SK-N-SH (cell line): ENCODE measurements at regions not wholly inside any gene's neighbourhood (a gene's known extent, or its start where the extent isn't known, plus 50 kb on each side); places are given as distances from the start of the nearest gene placed in this dataset.

Experiments used
- CTCF ChIA-PET: fragments of 300-600, 350-600 bp; formaldehyde crosslinking; extraction: SDS; loops from one replicate; lab custom pipeline; 2021; lab: Yijun Ruan, JAX
- POLR2A ChIA-PET: fragments of 350-600 bp; sonication (Branson Sonifier 250); formaldehyde crosslinking; extraction: SDS; loops from one replicate; lab custom pipeline; 2020; ENCODE audit warnings: antibody characterized with exemption, inconsistent platforms; lab: Yijun Ruan, JAX
- DNase-seq: peaks from one replicate; pipeline ENCODE4 v3.0.0; 2012
- H2AFZ ChIP-seq: fragments of 200-600 bp; sonication (generic); 2 replicates; pipeline ENCODE4 v1.8.1; 2016; ENCODE audit warnings: antibody characterized with exemption, mild to moderate bottlenecking, low read depth
- H3F3A ChIP-seq: fragments of 200-600 bp; sonication (generic); replicated peaks from 2 replicates; pipeline ENCODE3; 2016; ENCODE audit warnings: antibody characterized with exemption, mild to moderate bottlenecking; ENCODE audit not compliant: insufficient read depth
- H3K27ac ChIP-seq, 2 experiments: fragments of 200-500 bp in 1 of 2; fragments of 200-600 bp in 1 of 2; sonication (Bioruptor generic) in 1 of 2; sonication (generic), shearing (Covaris generic) in 1 of 2; 2 replicates each; pipeline versions ENCODE4 v1.5.1 to v1.6.1; 2014 to 2016; ENCODE audit warnings: low read depth in 2 of 2, inconsistent platforms in 1 of 2, low read length in 1 of 2, mild to moderate bottlenecking in 1 of 2, mixed read lengths in 1 of 2
- H3K27me3 ChIP-seq: fragments of 200-600 bp; sonication (generic), shearing (Covaris generic); 2 replicates; pipeline ENCODE4 v1.6.1; 2016; ENCODE audit warnings: mixed run types; ENCODE audit not compliant: insufficient read depth
- H3K36me3 ChIP-seq, 2 experiments: fragments of 200-500 bp in 1 of 2; fragments of 200-600 bp in 1 of 2; sonication (Bioruptor generic) in 1 of 2; sonication (generic) in 1 of 2; replicated peaks in 1 of 2; 2 replicates each; pipeline versions ENCODE3 to v1.5.1; 2014 to 2016; ENCODE audit warnings: low read length in 1 of 2, mild to moderate bottlenecking in 1 of 2; ENCODE audit not compliant: insufficient read depth in 2 of 2, control insufficient read depth in 1 of 2
- H3K4me1 ChIP-seq, 2 experiments: fragments of 200-500 bp in 1 of 2; fragments of 200-600 bp in 1 of 2; sonication (Bioruptor generic) in 1 of 2; sonication (generic), shearing (Covaris generic) in 1 of 2; 2 replicates each; pipeline versions ENCODE4 v1.5.1 to v1.6.1; 2014 to 2016; ENCODE audit warnings: low read depth in 1 of 2, low read length in 1 of 2, mixed run types in 1 of 2; ENCODE audit not compliant: insufficient read depth in 2 of 2, control insufficient read depth in 1 of 2
- H3K4me2 ChIP-seq: fragments of 200-600 bp; sonication (generic), shearing (Covaris generic); 2 replicates; pipeline ENCODE4 v1.6.1; 2017; ENCODE audit warnings: mixed run types
- H3K4me3 ChIP-seq, 2 experiments: fragments of 200-500 bp in 1 of 2; fragments of 200-600 bp in 1 of 2; sonication (Bioruptor generic) in 1 of 2; sonication (generic), shearing (Covaris generic) in 1 of 2; 2 replicates each; pipeline versions ENCODE4 v1.5.1 to v1.8.1; 2014 to 2016; ENCODE audit warnings: low read depth in 2 of 2, inconsistent platforms in 1 of 2, low read length in 1 of 2, mild to moderate bottlenecking in 1 of 2, mixed read lengths in 1 of 2, moderate library complexity in 1 of 2
- H3K79me2 ChIP-seq: fragments of 200-600 bp; sonication (generic); 2 replicates; pipeline ENCODE4 v1.8.1; 2017; ENCODE audit warnings: mild to moderate bottlenecking; ENCODE audit not compliant: insufficient read depth
- H3K9ac ChIP-seq: fragments of 200-600 bp; sonication (generic); 2 replicates; pipeline ENCODE4 v1.6.1; 2017; ENCODE audit warnings: mixed run types
- H3K9me2 ChIP-seq: fragments of 200-600 bp; sonication (generic); 2 replicates; pipeline ENCODE4 v1.6.1; 2017; ENCODE audit warnings: mixed run types
- H3K9me3 ChIP-seq: fragments of 200-600 bp; sonication (generic); 2 replicates; pipeline ENCODE4 v1.6.1; 2017; ENCODE audit warnings: mixed run types, mild to moderate bottlenecking, moderate library complexity
- H4K20me1 ChIP-seq: fragments of 200-600 bp; sonication (generic); 2 replicates; pipeline ENCODE4 v1.6.1; 2017; ENCODE audit warnings: mild to moderate bottlenecking, mixed run types; ENCODE audit not compliant: insufficient read depth
- CTCF ChIP-seq: fragments of 200-600 bp; sonication (generic); IDR thresholded peaks from 2 replicates; pipeline ENCODE4 v1.6.1; 2017; ENCODE audit warnings: antibody characterized with exemption, mild to moderate bottlenecking, moderate library complexity
- FOSL2 ChIP-seq: IDR thresholded peaks from 2 replicates; pipeline ENCODE4 v1.4.0; 2012; ENCODE audit warnings: low read depth, mild to moderate bottlenecking, moderate library complexity, borderline replicate concordance
- FOXM1 ChIP-seq: IDR thresholded peaks from 2 replicates; pipeline ENCODE4 v1.4.0; 2012; ENCODE audit warnings: low read depth, mild to moderate bottlenecking
- MAX ChIP-seq: IDR thresholded peaks from 2 replicates; pipeline ENCODE4 v1.4.0; 2012; ENCODE audit warnings: low read depth
- MEF2A ChIP-seq: IDR thresholded peaks from 2 replicates; pipeline ENCODE4 v1.4.0; 2012; ENCODE audit warnings: low read depth, borderline replicate concordance
- MXI1 ChIP-seq: IDR thresholded peaks from 2 replicates; pipeline ENCODE4 v1.6.1; 2012; ENCODE audit warnings: mild to moderate bottlenecking, low read depth, low read length, improper control_type of control experiment
- PBX3 ChIP-seq: IDR thresholded peaks from 2 replicates; pipeline ENCODE4; 2012
- POLR2AphosphoS5 ChIP-seq: IDR thresholded peaks from 2 replicates; pipeline ENCODE4 v1.6.1; 2012; ENCODE audit warnings: low read depth, low read length
- RCOR1 ChIP-seq: fragments of 150-350 bp; IDR thresholded peaks from 2 replicates; pipeline ENCODE4 v1.6.1; 2017; ENCODE audit warnings: antibody characterized with exemption, low read length
- REST ChIP-seq: IDR thresholded peaks from 2 replicates; pipeline ENCODE4 v1.6.1; 2012; ENCODE audit warnings: mild to moderate bottlenecking, low read depth, low read length, moderate library complexity
- RFX5 ChIP-seq: IDR thresholded peaks from 2 replicates; pipeline ENCODE4 v1.6.1; 2012; ENCODE audit warnings: mild to moderate bottlenecking, improper control_type of control experiment, low read length
- RXRA ChIP-seq: IDR thresholded peaks from 2 replicates; pipeline ENCODE4 v1.4.0; 2012; ENCODE audit warnings: low read depth, mild to moderate bottlenecking, borderline replicate concordance
- SIN3A ChIP-seq: IDR thresholded peaks from 2 replicates; pipeline ENCODE4 v1.6.1; 2012; ENCODE audit warnings: low read depth, mild to moderate bottlenecking, low read length, moderate library complexity, borderline replicate concordance
- TAF1 ChIP-seq: IDR thresholded peaks from 2 replicates; pipeline ENCODE4 v1.6.1; 2012; ENCODE audit warnings: low read depth, mild to moderate bottlenecking, low read length, moderate library complexity, borderline replicate concordance
- TCF12 ChIP-seq: IDR thresholded peaks from 2 replicates; pipeline ENCODE4 v1.4.0; 2012
- ZBTB33 ChIP-seq: IDR thresholded peaks from 2 replicates; pipeline ENCODE4 v1.4.0; 2012; ENCODE audit warnings: low read depth, borderline replicate concordance
- WGBS: methylation state at CpG from one replicate; pipeline ENCODE4 v1.1.6; 2017; ENCODE audit warnings: low lambda C conversion rate; 5-methylcytosine and 5-hydroxymethylcytosine counted together

GRCh38 chr18:67840379-67840778 lies 323.9 kb upstream of the DSEL start:
- Histone ChIP-seq H3K9ac (no peak overlapping the region), H3K4me2 (no peak overlapping the region), H3K36me3 (no peaks in the 10 kb centered on the region), H3K4me3 (no peak overlapping the region), H3K9me2 (no peaks in the 10 kb centered on the region), H3K4me1 (no peaks in the 10 kb centered on the region), H3F3A (no peaks in the 10 kb centered on the region), H4K20me1 (no peaks in the 10 kb centered on the region), H3K9me3 (no peaks in the 10 kb centered on the region), H2AFZ (no peak overlapping the region), H3K79me2 (no peaks in the 10 kb centered on the region), H3K27me3 (no peaks in the 10 kb centered on the region), H3K27ac (no peak overlapping the region)
- 81% methylated on average over 5 of the region's 5 CpGs for WGBS
- CTCF ChIA-PET, result no interaction called here
- TF ChIP-seq SIN3A (no peak), RXRA (no peak), CTCF (no peak), RCOR1 (no peak), TCF12 (no peak), MEF2A (no peak), MXI1 (no peak), MAX (no peak), TAF1 (no peak), POLR2AphosphoS5 (no peak), RFX5 (no peak), FOSL2 (no peak), FOXM1 (no peak), ZBTB33 (no peak), REST (no peak), PBX3 (no peak)
- DNase-seq, result no peak
- POLR2A ChIA-PET, result no interaction called here
